GM23338 (cell line): ENCODE measurements at regions not wholly inside any gene's neighbourhood (a gene's known extent, or its start where the extent isn't known, plus 50 kb on each side); places are given as distances from the start of the nearest gene placed in this dataset.

Experiments used
- ATAC-seq: fragments of 200-7000 bp; cut with Tn5 transposase; 3 replicates; pipeline ENCODE4 v1.9.1; 2020
- DNase-seq: peaks from one replicate; pipeline ENCODE4 v3.0.0-alpha.2; 2015; ENCODE audit warnings: low spot score
- H2AFZ ChIP-seq: fragments of 200-600 bp; sonication (generic); 2 replicates; pipeline ENCODE4 v1.8.0; 2016; ENCODE audit warnings: antibody characterized with exemption, mild to moderate bottlenecking, moderate library complexity
- H3F3A ChIP-seq: fragments of 200-600 bp; sonication (generic); replicated peaks from 2 replicates; pipeline ENCODE4 v1.8.0; 2017; ENCODE audit warnings: antibody characterized with exemption, mixed run types, low read depth
- H3K27ac ChIP-seq: fragments of 200-600 bp; sonication (generic); 2 replicates; pipeline ENCODE4 v1.6.1; 2016; ENCODE audit warnings: low read depth
- H3K27me3 ChIP-seq: fragments of 200-600 bp; sonication (generic); 2 replicates; pipeline ENCODE4 v1.8.0; 2016; ENCODE audit warnings: mild to moderate bottlenecking, mixed run types, moderate library complexity; ENCODE audit not compliant: insufficient read depth
- H3K36me3 ChIP-seq: fragments of 200-600 bp; sonication (generic); 2 replicates; pipeline ENCODE4 v1.8.0; 2016; ENCODE audit warnings: mild to moderate bottlenecking; ENCODE audit not compliant: insufficient read depth
- H3K4me1 ChIP-seq: fragments of 200-600 bp; sonication (generic); 2 replicates; pipeline ENCODE4 v1.8.0; 2016; ENCODE audit warnings: mild to moderate bottlenecking, moderate library complexity; ENCODE audit not compliant: insufficient read depth
- H3K4me2 ChIP-seq: fragments of 200-600 bp; sonication (generic); 2 replicates; pipeline ENCODE4 v1.7.1; 2017; ENCODE audit warnings: mixed run types
- H3K4me3 ChIP-seq: fragments of 200-600 bp; sonication (generic); 2 replicates; pipeline ENCODE4 v1.6.1; 2016; ENCODE audit warnings: mixed run types
- H3K79me2 ChIP-seq: fragments of 200-600 bp; sonication (generic); replicated peaks from 2 replicates; pipeline ENCODE4 v1.8.0; 2017; ENCODE audit warnings: mild to moderate bottlenecking; ENCODE audit not compliant: insufficient read depth
- H3K9me2 ChIP-seq: fragments of 200-600 bp; sonication (generic); 2 replicates; pipeline ENCODE4 v1.8.0; 2017; ENCODE audit not compliant: insufficient read depth
- H4K20me1 ChIP-seq: fragments of 200-600 bp; sonication (generic); replicated peaks from 2 replicates; pipeline ENCODE4 v1.8.0; 2017; ENCODE audit warnings: mild to moderate bottlenecking; ENCODE audit not compliant: insufficient read depth
- H3K27ac Mint-ChIP-seq: 2 replicates; pipeline ENCODE4 v1.8.0; 2020; ENCODE audit warnings: inconsistent platforms, mild to moderate bottlenecking, moderate library complexity, mixed read lengths
- H3K27me3 Mint-ChIP-seq: 3 replicates; pipeline ENCODE4 v1.8.0; 2022; ENCODE audit warnings: low read depth, mild to moderate bottlenecking, moderate library complexity, mixed read lengths, inconsistent platforms; ENCODE audit not compliant: insufficient read depth, poor library complexity
- H3K36me3 Mint-ChIP-seq: 3 replicates; pipeline ENCODE4 v1.8.0; 2021; ENCODE audit warnings: low read depth, mild to moderate bottlenecking, inconsistent platforms, moderate library complexity, mixed read lengths
- H3K4me1 Mint-ChIP-seq: 3 replicates; pipeline ENCODE4 v1.8.0; 2020; ENCODE audit warnings: mild to moderate bottlenecking, inconsistent platforms, mixed read lengths
- H3K4me3 Mint-ChIP-seq: 3 replicates; pipeline ENCODE4 v1.8.0; 2021; ENCODE audit warnings: moderate library complexity, mild to moderate bottlenecking, inconsistent platforms, mixed read lengths
- H3K9me3 Mint-ChIP-seq: 3 replicates; pipeline ENCODE4 v1.8.0; 2020; ENCODE audit warnings: moderate library complexity, mild to moderate bottlenecking, inconsistent platforms, mixed read lengths
- CTCF ChIP-seq, 2 experiments: fragments of 200-600 bp in 1 of 2; sonication (generic) in 1 of 2; conservative IDR thresholded peaks; 2 replicates each; pipeline versions ENCODE4 v1.5.1 to v1.6.1; 2016 to 2017; ENCODE audit warnings: antibody characterized with exemption in 2 of 2, low read depth in 2 of 2, mild to moderate bottlenecking in 2 of 2, moderate library complexity in 1 of 2
- EZH2phosphoT487 ChIP-seq: fragments of 200-600 bp; sonication (generic); IDR thresholded peaks from one replicate; pipeline ENCODE4 v1.8.1; 2018; ENCODE audit warnings: antibody characterized with exemption; ENCODE audit not compliant: unreplicated experiment
- ZNF462 ChIP-seq: fragments of 250-450 bp; sonication (Bioruptor Pico); IDR thresholded peaks from 2 replicates; pipeline ENCODE4 v1.5.0; 2020; ENCODE audit warnings: mild to moderate bottlenecking, moderate library complexity
- TF ChIP-seq, protein P1 (sequence below): IDR thresholded peaks from one replicate; pipeline ENCODE4 v1.6.1; 2018; ENCODE audit warnings: antibody characterized with exemption; ENCODE audit not compliant: unreplicated experiment

GRCh38 chr18:2173486-2173885 is 397.8 kb downstream of the METTL4 start (continued):
- TF ChIP-seq ZNF462 (CRISPR knock-in tag) (no peak), CTCF (conservative IDR thresholded peaks at IDR 0.05; ENCODE audit: low read depth in 2 of 2) (no peak)

- H3K27ac Mint-ChIP-seq = no peak overlapping the region
- H3K4me1 ChIP-seq = peaks cover 10% of the 10 kb centered on the region; the same call in 1 of the 2 replicates
- no peaks in the 10 kb centered on the region for H3K79me2 ChIP-seq
- TF ChIP-seq EZH2phosphoT487 (no peak), CTCF (conservative IDR thresholded peaks at IDR 0.05; ENCODE audit: low read depth in 2 of 2) (no peak)
- TF ChIP-seq, protein P1, sequence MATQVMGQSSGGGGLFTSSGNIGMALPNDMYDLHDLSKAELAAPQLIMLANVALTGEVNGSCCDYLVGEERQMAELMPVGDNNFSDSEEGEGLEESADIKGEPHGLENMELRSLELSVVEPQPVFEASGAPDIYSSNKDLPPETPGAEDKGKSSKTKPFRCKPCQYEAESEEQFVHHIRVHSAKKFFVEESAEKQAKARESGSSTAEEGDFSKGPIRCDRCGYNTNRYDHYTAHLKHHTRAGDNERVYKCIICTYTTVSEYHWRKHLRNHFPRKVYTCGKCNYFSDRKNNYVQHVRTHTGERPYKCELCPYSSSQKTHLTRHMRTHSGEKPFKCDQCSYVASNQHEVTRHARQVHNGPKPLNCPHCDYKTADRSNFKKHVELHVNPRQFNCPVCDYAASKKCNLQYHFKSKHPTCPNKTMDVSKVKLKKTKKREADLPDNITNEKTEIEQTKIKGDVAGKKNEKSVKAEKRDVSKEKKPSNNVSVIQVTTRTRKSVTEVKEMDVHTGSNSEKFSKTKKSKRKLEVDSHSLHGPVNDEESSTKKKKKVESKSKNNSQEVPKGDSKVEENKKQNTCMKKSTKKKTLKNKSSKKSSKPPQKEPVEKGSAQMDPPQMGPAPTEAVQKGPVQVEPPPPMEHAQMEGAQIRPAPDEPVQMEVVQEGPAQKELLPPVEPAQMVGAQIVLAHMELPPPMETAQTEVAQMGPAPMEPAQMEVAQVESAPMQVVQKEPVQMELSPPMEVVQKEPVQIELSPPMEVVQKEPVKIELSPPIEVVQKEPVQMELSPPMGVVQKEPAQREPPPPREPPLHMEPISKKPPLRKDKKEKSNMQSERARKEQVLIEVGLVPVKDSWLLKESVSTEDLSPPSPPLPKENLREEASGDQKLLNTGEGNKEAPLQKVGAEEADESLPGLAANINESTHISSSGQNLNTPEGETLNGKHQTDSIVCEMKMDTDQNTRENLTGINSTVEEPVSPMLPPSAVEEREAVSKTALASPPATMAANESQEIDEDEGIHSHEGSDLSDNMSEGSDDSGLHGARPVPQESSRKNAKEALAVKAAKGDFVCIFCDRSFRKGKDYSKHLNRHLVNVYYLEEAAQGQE = no peak
- H3K9me3 Mint-ChIP-seq = peaks cover 8% of the 10 kb centered on the region; the same call in 2 of the 3 replicates
- H3K27me3 ChIP-seq = no peaks in the 10 kb centered on the region
- no peaks in the 10 kb centered on the region for H3K27me3 Mint-ChIP-seq
- H3K36me3 ChIP-seq = no peaks in the 10 kb centered on the region
- H3K4me3 Mint-ChIP-seq = no peak overlapping the region
- ATAC-seq (no peak), DNase-seq (no peak)
- no peaks in the 10 kb centered on the region for H3F3A ChIP-seq
- H3K9me2 ChIP-seq = peaks cover 8% of the 10 kb centered on the region
- no peak overlapping the region for H2AFZ ChIP-seq
- peaks cover 10% of the 10 kb centered on the region; the same call in 2 of the 3 replicates for H3K4me1 Mint-ChIP-seq
- H3K4me3 ChIP-seq = no peak overlapping the region
- no peaks in the 10 kb centered on the region for H4K20me1 ChIP-seq
- no peak overlapping the region for H3K4me2 ChIP-seq
- peaks cover 3% of the 10 kb centered on the region; the same call in 1 of the 3 replicates for H3K36me3 Mint-ChIP-seq
- no peak overlapping the region for H3K27ac ChIP-seq
Observed at GRCh38 chr18:2178036-2178435, 393.3 kb downstream of the METTL4 start.
